Upper lobe of right lung (tissue), 1 donor: ENCODE measurements at regions not wholly inside any gene's neighbourhood (a gene's known extent, or its start where the extent isn't known, plus 50 kb on each side); places are given as distances from the start of the nearest gene placed in this dataset.

ENCODE experiments used
- ATAC-seq: fragments of 200-7000 bp; cut with Tn5 transposase; one replicate; pipeline ENCODE4 v1.9.1; 2020; ENCODE audit warnings: mild to moderate bottlenecking, moderate library complexity
- DNase-seq: peaks from one replicate; pipeline ENCODE4 v3.0.0-alpha.2; 2020
- H3K27ac ChIP-seq: fragments of 200-600 bp; one replicate; pipeline ENCODE4 v1.8.0; 2022
- H3K27me3 ChIP-seq: fragments of 200-600 bp; one replicate; pipeline ENCODE4 v1.8.0; 2022; ENCODE audit warnings: mild to moderate bottlenecking
- H3K36me3 ChIP-seq: fragments of 200-600 bp; one replicate; pipeline ENCODE4 v1.8.0; 2022
- H3K4me1 ChIP-seq: fragments of 200-600 bp; one replicate; pipeline ENCODE4 v1.8.0; 2022
- H3K4me3 ChIP-seq: fragments of 200-600 bp; one replicate; pipeline ENCODE4 v1.8.0; 2022; ENCODE audit warnings: mild to moderate bottlenecking
- H3K9me3 ChIP-seq: fragments of 200-600 bp; one replicate; pipeline ENCODE4 v1.8.0; 2022
- intact Hi-C: fragments of 100-400 bp; cut with DNase I; formaldehyde crosslinking; loops from one replicate; pipeline ENCODE4 v1.11.0; 2022
- TF ChIP-seq, protein P1 (sequence below): fragments of 200-600 bp; IDR thresholded peaks from one replicate; pipeline ENCODE4 v1.8.0; 2022; ENCODE audit warnings: antibody characterized with exemption
- donor health status: DM: no; HTN: yes; CAD: no; lungs with severe emphysema.

DNA sequence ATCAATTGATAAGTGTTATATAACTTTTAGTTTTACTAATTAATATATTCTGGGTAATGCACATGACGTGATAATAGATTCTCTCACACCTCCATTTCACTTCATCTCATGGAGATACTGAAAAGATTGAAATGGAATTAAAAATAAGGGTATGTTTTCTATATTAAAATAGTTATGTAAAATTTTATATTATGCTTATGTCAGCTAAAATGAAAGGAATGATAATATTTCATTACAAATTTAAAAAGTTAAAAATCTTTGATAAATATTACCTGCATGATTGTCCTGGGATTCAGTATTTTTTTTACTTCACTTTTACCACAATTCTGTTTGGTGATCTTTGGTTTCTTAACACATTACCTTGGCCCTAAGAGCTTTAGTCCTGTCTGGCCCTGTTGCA lies 823.8 kb upstream of the NRXN1 start:
- no peaks in the 10 kb centered on the region for H3K9me3 ChIP-seq
- no peaks in the 10 kb centered on the region for H3K36me3 ChIP-seq
- TF ChIP-seq, protein P1, sequence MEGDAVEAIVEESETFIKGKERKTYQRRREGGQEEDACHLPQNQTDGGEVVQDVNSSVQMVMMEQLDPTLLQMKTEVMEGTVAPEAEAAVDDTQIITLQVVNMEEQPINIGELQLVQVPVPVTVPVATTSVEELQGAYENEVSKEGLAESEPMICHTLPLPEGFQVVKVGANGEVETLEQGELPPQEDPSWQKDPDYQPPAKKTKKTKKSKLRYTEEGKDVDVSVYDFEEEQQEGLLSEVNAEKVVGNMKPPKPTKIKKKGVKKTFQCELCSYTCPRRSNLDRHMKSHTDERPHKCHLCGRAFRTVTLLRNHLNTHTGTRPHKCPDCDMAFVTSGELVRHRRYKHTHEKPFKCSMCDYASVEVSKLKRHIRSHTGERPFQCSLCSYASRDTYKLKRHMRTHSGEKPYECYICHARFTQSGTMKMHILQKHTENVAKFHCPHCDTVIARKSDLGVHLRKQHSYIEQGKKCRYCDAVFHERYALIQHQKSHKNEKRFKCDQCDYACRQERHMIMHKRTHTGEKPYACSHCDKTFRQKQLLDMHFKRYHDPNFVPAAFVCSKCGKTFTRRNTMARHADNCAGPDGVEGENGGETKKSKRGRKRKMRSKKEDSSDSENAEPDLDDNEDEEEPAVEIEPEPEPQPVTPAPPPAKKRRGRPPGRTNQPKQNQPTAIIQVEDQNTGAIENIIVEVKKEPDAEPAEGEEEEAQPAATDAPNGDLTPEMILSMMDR, result no peak
- H3K4me1 ChIP-seq, result no peaks in the 10 kb centered on the region
- no peak for ATAC-seq
- intact Hi-C loops, result no loop called here
- no peak overlapping the region for H3K27ac ChIP-seq
- DNase-seq, result no peak
- no peaks in the 10 kb centered on the region for H3K27me3 ChIP-seq
- H3K4me3 ChIP-seq, result no peak overlapping the region

DNA sequence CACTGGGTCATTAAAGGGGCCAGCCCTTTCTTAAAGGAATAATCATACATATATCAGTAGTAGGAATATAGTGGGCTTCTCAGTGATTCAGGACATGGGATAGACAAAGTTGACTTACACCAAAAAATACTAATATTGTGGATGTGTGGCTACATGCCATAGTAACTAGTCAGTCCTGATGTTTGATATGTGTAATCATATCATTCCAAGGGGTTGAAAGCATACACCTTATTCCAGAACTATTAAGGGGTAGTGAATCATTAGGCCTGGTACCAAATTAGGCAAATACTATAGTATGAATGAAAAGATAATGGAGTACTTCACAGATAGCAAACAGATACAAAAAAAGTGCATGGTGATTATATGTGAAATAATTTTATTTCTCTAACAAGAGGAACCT lies 814.9 kb upstream of the NRXN1 start:
- TF ChIP-seq, protein P1, result no peak
- Histone ChIP-seq H3K4me1 (no peaks in the 10 kb centered on the region), H3K27me3 (no peaks in the 10 kb centered on the region), H3K36me3 (no peaks in the 10 kb centered on the region), H3K27ac (no peak overlapping the region), H3K4me3 (no peak overlapping the region), H3K9me3 (peaks cover 7% of the 10 kb centered on the region)
- ATAC-seq (no peak), DNase-seq (no peak)
- intact Hi-C loops, result no loop called here

DNA sequence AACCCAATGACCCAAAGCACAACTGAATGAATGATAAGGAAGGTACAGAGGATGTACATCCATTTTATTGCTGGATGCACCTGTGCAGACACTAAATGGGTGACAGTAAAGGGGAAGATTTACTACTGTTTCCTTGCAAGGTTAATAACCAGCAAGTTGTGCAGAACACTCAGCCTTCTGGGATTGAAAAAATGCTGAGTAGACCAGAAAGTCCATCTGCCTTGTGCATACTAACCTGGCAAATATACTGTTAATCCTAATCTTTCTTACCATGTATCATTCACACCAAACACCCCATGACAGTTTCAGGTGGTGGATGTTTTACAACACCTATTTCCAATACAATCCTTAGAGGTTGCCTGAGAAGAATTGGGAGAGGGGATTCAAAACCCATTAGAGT lies 814.1 kb upstream of the NRXN1 start:
- intact Hi-C loops, result no loop called here
- Histone ChIP-seq H3K36me3 (no peaks in the 10 kb centered on the region), H3K4me3 (no peak overlapping the region), H3K27me3 (no peaks in the 10 kb centered on the region), H3K4me1 (no peaks in the 10 kb centered on the region), H3K27ac (no peak overlapping the region), H3K9me3 (peaks cover 7% of the 10 kb centered on the region)
- DNase-seq (no peak), ATAC-seq (no peak)
- TF ChIP-seq, protein P1, result no peak

DNA sequence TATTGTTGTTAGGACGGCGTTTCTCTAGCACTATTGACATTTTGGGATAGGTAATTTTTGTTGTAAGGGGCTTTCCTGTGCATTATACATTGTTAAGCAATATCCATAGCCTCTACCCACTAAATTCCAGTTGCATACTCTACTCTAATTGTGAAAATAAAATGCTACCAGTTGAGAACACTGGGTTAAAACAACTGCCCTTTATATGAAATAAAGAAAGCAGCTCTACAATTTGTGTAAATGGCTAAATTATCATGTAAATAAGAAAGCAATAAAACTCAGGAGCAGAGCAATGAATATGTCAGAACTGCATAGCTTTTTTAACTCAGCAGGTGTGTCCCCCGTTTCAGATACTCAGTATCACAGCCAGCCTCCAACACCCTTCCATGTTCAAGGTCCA lies 812.7 kb upstream of the NRXN1 start:
- TF ChIP-seq, protein P1, result no peak
- DNase-seq (no peak), ATAC-seq (no peak)
- intact Hi-C loops, result no loop called here
- no peaks in the 10 kb centered on the region for H3K27me3 ChIP-seq
- H3K9me3 ChIP-seq, result peaks cover 7% of the 10 kb centered on the region
- H3K4me1 ChIP-seq, result no peaks in the 10 kb centered on the region
- no peak overlapping the region for H3K4me3 ChIP-seq
- H3K27ac ChIP-seq, result no peak overlapping the region
- H3K36me3 ChIP-seq, result no peaks in the 10 kb centered on the region

DNA sequence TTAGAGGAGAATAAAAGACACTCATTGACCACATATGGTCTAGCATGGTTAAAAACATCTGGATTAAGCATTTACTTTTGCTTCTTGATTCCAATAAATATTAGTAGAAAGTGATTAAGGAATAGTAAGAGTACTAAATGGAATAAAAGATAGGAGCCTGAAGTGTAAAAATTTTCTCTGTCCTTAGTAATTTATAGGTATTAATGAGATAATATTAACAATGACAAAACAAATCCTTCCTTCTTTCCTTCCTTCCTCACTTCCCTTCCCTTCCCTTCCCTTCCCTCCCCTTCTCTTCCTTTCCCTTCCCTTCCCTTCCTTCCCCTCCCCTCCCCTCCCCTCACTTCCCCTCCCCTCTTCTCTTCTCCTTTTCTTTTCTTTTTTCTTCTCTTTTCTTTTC lies 797.5 kb upstream of the NRXN1 start:
- H3K27me3 ChIP-seq, result no peaks in the 10 kb centered on the region
- no peak overlapping the region for H3K27ac ChIP-seq
- H3K4me1 ChIP-seq, result no peaks in the 10 kb centered on the region
- intact Hi-C loops, result no loop called here
- DNase-seq (no peak), ATAC-seq (no peak)
- no peak overlapping the region for H3K4me3 ChIP-seq
- H3K36me3 ChIP-seq, result no peaks in the 10 kb centered on the region
- TF ChIP-seq, protein P1, result no peak
- no peaks in the 10 kb centered on the region for H3K9me3 ChIP-seq

DNA sequence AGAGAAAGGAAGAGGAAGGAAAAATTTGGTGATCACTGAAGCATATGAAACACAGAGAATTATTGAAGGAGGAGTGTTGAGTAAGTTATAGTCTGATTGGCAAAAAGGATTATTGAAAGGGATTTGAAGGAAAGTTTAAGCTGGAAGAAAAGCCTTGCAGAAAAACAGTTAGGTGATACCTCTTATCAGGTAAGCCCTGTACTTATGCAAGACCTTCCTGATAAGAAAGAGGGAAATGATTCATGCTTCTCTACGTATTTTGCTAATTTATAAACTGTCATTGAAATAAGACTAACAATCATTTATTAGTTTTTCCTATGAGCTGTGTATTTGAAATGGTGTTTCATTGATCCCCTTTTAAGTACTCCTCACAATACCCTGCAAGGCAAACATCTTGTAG lies 793.9 kb upstream of the NRXN1 start:
- Histone ChIP-seq H3K36me3 (no peaks in the 10 kb centered on the region), H3K4me3 (no peak overlapping the region), H3K9me3 (no peaks in the 10 kb centered on the region), H3K27ac (no peak overlapping the region), H3K27me3 (no peaks in the 10 kb centered on the region), H3K4me1 (no peaks in the 10 kb centered on the region)
- ATAC-seq (no peak), DNase-seq (no peak)
- intact Hi-C loops, result no loop called here
- TF ChIP-seq, protein P1, result no peak
